Coronary artery (tissue), 2 donors: ENCODE measurements at regions not wholly inside any gene's neighbourhood (a gene's known extent, or its start where the extent isn't known, plus 50 kb on each side); places are given as distances from the start of the nearest gene placed in this dataset.

Experiments used
- DNase-seq: peaks from one replicate; pipeline ENCODE4 v3.0.0-alpha.2; 2017; ENCODE audit warnings: low spot score
- H3K27ac ChIP-seq, 2 donors: fragments of 200-600 bp; sonication (generic); one replicate each; pipeline ENCODE4 v1.5.1; 2016 to 2019
- H3K4me3 ChIP-seq: fragments of 200-600 bp; sonication (generic); 2 replicates; pipeline ENCODE4 v1.5.1; 2016; ENCODE audit warnings: mild to moderate bottlenecking, moderate library complexity
- TF ChIP-seq, protein P1 (sequence below): fragments of 200-600 bp; sonication (generic); IDR thresholded peaks from one replicate; pipeline ENCODE4 v1.5.1; 2019; ENCODE audit warnings: antibody characterized with exemption

DNA sequence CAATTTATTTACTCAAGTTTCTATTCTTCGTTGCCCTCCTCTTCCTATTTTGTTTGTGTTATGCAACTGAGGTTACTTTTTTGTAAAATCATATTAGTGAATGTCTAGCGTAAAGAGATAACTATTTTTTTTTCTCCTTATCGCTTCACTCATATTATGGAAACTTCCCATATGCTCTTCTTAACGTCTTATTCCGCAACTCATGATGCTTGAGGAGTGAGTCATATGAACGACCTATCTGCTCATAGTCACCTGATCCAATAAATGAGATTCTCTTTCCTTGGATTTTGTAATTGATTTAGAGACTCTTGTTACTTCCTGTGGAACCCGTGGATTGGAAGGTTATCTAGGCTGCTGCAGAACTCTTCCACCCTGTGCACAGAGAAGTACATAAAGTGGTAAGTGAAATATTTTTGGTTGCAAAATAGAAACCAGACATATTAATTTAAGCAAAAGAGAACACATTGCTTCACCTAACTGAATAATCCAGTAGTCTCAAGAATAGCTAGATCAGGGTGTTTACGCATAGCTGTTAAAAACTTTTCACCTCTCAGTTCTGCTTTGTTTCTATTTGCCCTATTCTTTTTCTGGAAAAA lies 719.3 kb upstream of the SGO1 start:
- DNase-seq = no peak
- TF ChIP-seq, protein P1, sequence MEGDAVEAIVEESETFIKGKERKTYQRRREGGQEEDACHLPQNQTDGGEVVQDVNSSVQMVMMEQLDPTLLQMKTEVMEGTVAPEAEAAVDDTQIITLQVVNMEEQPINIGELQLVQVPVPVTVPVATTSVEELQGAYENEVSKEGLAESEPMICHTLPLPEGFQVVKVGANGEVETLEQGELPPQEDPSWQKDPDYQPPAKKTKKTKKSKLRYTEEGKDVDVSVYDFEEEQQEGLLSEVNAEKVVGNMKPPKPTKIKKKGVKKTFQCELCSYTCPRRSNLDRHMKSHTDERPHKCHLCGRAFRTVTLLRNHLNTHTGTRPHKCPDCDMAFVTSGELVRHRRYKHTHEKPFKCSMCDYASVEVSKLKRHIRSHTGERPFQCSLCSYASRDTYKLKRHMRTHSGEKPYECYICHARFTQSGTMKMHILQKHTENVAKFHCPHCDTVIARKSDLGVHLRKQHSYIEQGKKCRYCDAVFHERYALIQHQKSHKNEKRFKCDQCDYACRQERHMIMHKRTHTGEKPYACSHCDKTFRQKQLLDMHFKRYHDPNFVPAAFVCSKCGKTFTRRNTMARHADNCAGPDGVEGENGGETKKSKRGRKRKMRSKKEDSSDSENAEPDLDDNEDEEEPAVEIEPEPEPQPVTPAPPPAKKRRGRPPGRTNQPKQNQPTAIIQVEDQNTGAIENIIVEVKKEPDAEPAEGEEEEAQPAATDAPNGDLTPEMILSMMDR = no peak
- Histone ChIP-seq H3K27ac (no peak overlapping the region), H3K4me3 (no peak overlapping the region)

DNA sequence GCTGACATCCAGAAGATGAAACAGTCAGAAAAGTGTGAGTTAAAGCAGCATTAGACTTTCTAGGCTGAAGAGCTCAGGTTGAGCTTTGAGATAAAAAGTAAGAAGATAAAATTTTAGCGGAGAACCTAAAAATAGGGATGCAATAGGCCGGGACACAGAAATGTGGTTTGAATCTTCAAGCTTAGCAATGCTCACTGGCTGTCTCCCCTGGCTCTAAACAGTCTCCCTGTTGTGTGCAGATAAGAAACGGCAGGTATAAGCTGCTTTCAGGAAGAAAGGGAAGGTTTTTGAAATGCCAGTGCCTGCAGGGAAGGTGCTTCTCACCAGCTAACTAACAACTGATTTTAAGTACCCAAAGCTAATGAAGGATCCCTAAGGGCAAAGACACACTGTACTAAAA lies 718.7 kb upstream of the SGO1 start:
- DNase-seq = no peak
- TF ChIP-seq, protein P1 = no peak
- Histone ChIP-seq H3K27ac (no peak overlapping the region), H3K4me3 (no peak overlapping the region)

DNA sequence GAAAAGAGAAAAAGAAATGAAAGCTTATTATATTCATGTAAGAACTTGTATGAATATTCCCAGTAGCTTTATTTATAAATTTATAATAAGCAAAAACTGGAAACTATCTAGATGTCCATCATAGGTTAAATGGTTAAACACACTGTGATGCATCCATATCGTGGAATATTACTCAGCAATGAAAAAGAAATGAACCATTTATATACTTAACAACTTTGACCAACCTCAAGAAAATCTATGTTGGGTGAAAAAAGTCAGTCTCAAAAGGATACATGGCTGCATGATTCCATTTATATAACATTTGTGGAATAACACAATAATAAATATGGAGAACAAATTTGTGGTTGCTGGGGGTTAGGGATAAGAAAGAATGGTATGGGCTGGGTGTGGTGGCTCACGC lies 713.0 kb upstream of the SGO1 start:
- Histone ChIP-seq H3K4me3 (no peak overlapping the region), H3K27ac (no peak overlapping the region)
- TF ChIP-seq, protein P1 = no peak
- no peak for DNase-seq

DNA sequence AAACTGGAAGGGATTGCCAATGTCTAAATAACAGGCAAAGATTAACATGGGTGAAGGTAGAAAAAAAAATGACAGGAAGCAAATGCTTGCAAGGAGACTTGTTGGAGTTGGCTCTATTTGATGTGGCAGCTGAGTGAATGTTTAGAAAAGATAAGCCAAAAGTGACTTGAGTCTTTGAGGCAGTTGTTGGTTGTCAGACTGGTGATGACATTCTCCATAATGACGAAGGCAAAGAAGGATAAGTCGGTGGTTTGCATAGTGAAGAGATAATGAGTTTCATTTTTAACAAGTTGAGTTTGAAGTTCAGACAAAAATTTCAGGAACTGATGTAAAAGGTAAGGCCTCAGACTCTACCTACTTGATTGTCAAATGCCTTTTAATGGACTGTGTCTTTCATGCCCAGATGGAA lies 704.1 kb upstream of the SGO1 start:
- no peak overlapping the region for H3K27ac ChIP-seq
- TF ChIP-seq, protein P1 = no peak
- no peak overlapping the region for H3K4me3 ChIP-seq
- no peak for DNase-seq

DNA sequence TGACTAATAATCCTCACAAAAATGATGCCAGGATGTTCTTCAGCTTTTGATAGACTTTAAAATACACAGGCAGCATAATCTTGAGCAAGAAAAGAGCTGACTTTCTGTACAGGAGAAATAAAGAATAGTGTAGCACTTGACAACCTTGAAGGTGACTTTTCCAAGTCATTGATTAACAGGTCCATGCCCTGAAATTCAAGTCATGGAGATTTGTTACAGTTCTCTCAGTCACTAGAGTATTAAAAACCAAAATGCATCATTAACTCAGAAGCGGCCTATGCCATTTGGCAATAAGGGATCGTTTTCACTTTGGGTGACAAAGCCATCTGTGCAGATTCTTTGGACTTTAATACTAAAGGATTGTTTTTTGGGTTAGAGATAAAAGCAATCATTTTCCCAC lies 692.7 kb upstream of the SGO1 start:
- TF ChIP-seq, protein P1 = no peak
- H3K4me3 ChIP-seq = no peak overlapping the region
- H3K27ac ChIP-seq = no peak overlapping the region
- DNase-seq = no peak

DNA sequence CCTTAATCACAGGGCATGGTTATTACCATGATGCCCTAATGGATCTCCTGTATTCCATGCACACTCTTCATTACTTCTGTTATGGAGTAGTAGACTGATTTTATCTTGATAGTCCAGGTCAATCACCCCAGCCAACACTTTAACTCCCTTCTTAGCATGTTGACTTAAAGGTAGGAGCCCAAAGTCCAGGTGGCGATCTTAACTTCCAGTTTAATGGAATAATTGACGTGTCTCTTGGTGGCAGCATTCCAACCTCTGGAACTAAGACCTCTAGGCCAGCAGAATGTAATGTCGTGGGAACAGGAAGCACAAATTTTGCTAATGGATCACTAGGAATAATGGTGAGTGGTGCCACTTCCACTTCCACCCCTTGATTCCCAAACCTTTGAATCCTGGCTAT lies 687.2 kb upstream of the SGO1 start:
- DNase-seq = no peak
- TF ChIP-seq, protein P1 = no peak
- no peak overlapping the region for H3K4me3 ChIP-seq

DNA sequence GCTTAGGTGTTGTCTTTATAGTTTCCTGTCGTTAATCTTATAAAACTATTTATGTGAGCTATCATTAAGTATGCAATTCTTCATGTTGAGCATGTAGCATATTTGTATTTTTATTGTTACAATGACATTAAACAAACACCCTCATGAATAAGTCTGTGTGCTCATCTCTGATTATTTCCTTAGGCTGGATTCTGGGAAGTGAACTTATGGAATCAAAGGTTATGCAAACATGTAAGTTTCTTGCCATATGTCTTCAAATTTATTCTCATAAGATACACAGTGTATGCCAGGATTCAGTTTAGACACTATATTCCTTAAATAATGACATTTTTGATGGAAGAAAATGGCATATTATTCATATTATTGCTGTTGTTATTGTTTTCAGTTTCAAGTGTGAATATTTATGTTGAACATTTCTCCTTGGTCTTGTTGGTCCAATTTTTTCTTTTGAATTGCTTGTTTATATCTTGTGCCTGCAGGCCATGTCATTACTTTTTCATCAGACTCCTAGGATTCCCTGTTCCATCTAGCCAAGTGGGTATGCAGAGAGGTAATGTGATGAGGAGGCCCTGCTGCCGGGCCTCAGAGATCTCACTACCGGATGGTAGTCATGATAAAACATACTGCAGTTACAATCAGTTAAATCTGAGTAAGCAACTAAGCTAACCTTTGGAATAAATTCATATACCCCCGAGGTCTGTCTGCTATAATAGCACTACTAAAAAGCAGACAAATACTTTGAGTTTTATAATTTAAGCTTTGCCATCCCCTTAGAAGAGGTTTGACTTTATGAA lies 684.3 kb upstream of the SGO1 start:
- H3K27ac ChIP-seq = no peak overlapping the region
- TF ChIP-seq, protein P1 = no peak
- no peak overlapping the region for H3K4me3 ChIP-seq
- DNase-seq = no peak

More for the DNA sequence above, 687.2 kb upstream of the SGO1 start:
- no peak overlapping the region for H3K27ac ChIP-seq
